Activated CD4-positive, alpha-beta memory T cell treated with anti-CD3 and anti-CD28 coated beads, Interleukin-2, amount 10 ng/mL, durations not matched to agents 7 days and 5 days (primary cell): ENCODE measurements at regions not wholly inside any gene's neighbourhood (a gene's known extent, or its start where the extent isn't known, plus 50 kb on each side); places are given as distances from the start of the nearest gene placed in this dataset.

ENCODE experiments used
- CTCF ChIA-PET: fragments of 350-600 bp; sonication (Branson Sonifier 250); formaldehyde crosslinking; loops from one replicate; lab custom pipeline; 2021; ENCODE audit warnings: antibody characterized with exemption, inconsistent platforms; lab: Charles Lee
- POLR2A ChIA-PET: fragments of 350-600 bp; sonication (Branson Sonifier 250); formaldehyde crosslinking; loops from one replicate; lab custom pipeline; 2021; ENCODE audit warnings: antibody characterized with exemption; lab: Charles Lee
- DNase-seq: peaks from one replicate; pipeline ENCODE4 v3.0.0-alpha.2; 2020
- H3K27ac Mint-ChIP-seq: one replicate; pipeline ENCODE4 v1.8.0; 2021; ENCODE audit warnings: mild to moderate bottlenecking, mixed read lengths
- H3K27me3 Mint-ChIP-seq: one replicate; pipeline ENCODE4 v1.8.0; 2021; ENCODE audit warnings: mixed read lengths
- H3K36me3 Mint-ChIP-seq: one replicate; pipeline ENCODE4 v1.8.0; 2021; ENCODE audit warnings: low read depth, mixed read lengths
- H3K4me1 Mint-ChIP-seq: one replicate; pipeline ENCODE4 v1.8.0; 2021; ENCODE audit warnings: mixed read lengths
- H3K4me3 Mint-ChIP-seq: one replicate; pipeline ENCODE4 v1.8.0; 2021; ENCODE audit warnings: mild to moderate bottlenecking, mixed read lengths
- H3K9me3 Mint-ChIP-seq: one replicate; pipeline ENCODE4 v1.8.0; 2021; ENCODE audit warnings: mixed read lengths

GRCh38 chr12:68445824-68446223, 113.7 kb upstream of the MDM1 start:
- ChIA-PET POLR2A (interaction anchor here (1.8 kb wide), 1 partner anchor 72 kb away, joined by 5 read pairs; no protein-coding TSS in a partner anchor), CTCF (interaction anchor here (1.2 kb wide), 1 partner anchor 10 kb away, joined by 3 read pairs; no protein-coding TSS in a partner anchor)
- Mint-ChIP-seq H3K27ac (no peak overlapping the region), H3K27me3 (no peaks in the 10 kb centered on the region), H3K9me3 (peaks cover 16% of the 10 kb centered on the region), H3K4me1 (peaks cover 72% of the 10 kb centered on the region), H3K36me3 (peaks cover 48% of the 10 kb centered on the region), H3K4me3 (no peak overlapping the region)
- no peak for DNase-seq

- DNase-seq, result no peak
- Mint-ChIP-seq H3K4me3 (no peak overlapping the region), H3K27ac (no peak overlapping the region), H3K27me3 (no peaks in the 10 kb centered on the region), H3K9me3 (peaks cover 16% of the 10 kb centered on the region), H3K4me1 (peaks cover 72% of the 10 kb centered on the region), H3K36me3 (peaks cover 43% of the 10 kb centered on the region)
- POLR2A ChIA-PET, result interaction anchor here (1.8 kb wide), 1 partner anchor 72 kb away, joined by 5 read pairs; no protein-coding TSS in a partner anchor
- CTCF ChIA-PET, result interaction anchor here (0.7 to 1.2 kb wide), 2 partner anchors 9 to 150 kb away, joined by 3 read pairs; no protein-coding TSS in a partner anchor
Measured at GRCh38 chr12:68446384-68446783, 114.2 kb upstream of the MDM1 start.

GRCh38 chr12:68446901-68447796, 115.0 kb upstream of the MDM1 start:
- POLR2A ChIA-PET, result interaction anchor here (1.8 kb wide), 1 partner anchor 73 kb away, joined by 5 read pairs; no protein-coding TSS in a partner anchor
- Mint-ChIP-seq H3K36me3 (peaks cover 38% of the 10 kb centered on the region), H3K9me3 (peaks cover 16% of the 10 kb centered on the region), H3K4me1 (peaks cover 73% of the 10 kb centered on the region), H3K27ac (peak overlapping the region; percentile 16), H3K4me3 (peak overlapping the region; percentile 3), H3K27me3 (no peaks in the 10 kb centered on the region)
- CTCF ChIA-PET, result interaction anchor here (0.7 to 1.2 kb wide), 2 partner anchors 9 to 149 kb away, joined by 3 read pairs; no protein-coding TSS in a partner anchor
- DNase-seq, result no peak

- no peaks in the 10 kb centered on the region for H3K27me3 Mint-ChIP-seq
- peaks cover 16% of the 10 kb centered on the region for H3K9me3 Mint-ChIP-seq
- CTCF ChIA-PET, result interaction anchor here (1.1 kb wide), 1 partner anchor 74 kb away, joined by 3 read pairs; no protein-coding TSS in a partner anchor
- peak overlapping the region; percentile 44 for H3K27ac Mint-ChIP-seq
- POLR2A ChIA-PET, result interaction anchor here (0.8 to 1.8 kb wide), 3 partner anchors 10 to 74 kb away, joined by 3 to 5 read pairs (median 5); no protein-coding TSS in a partner anchor
- peaks cover 32% of the 10 kb centered on the region for H3K36me3 Mint-ChIP-seq
- peaks cover 73% of the 10 kb centered on the region for H3K4me1 Mint-ChIP-seq
- H3K4me3 Mint-ChIP-seq, result no peak overlapping the region
- no peak for DNase-seq
Measured at GRCh38 chr12:68447797-68448260, 115.7 kb upstream of the MDM1 start.

- no peak for DNase-seq
- H3K27me3 Mint-ChIP-seq, result no peaks in the 10 kb centered on the region
- peaks cover 22% of the 10 kb centered on the region for H3K36me3 Mint-ChIP-seq
- peak overlapping the region; percentile 29 for H3K4me3 Mint-ChIP-seq
- ChIA-PET CTCF (interaction anchor here (0.6 to 1.6 kb wide), 5 partner anchors 33 to 287 kb away, joined by 3 to 6 read pairs (median 5); no protein-coding TSS in a partner anchor), POLR2A (interaction anchor here (0.8 to 1.4 kb wide), 6 partner anchors 26 to 164 kb away, joined by 3 to 7 read pairs (median 4); partner anchors contain the start of gene RAP1B)
- peak overlapping the region; percentile 32 for H3K27ac Mint-ChIP-seq
- H3K4me1 Mint-ChIP-seq, result peaks cover 83% of the 10 kb centered on the region
- peaks cover 7% of the 10 kb centered on the region for H3K9me3 Mint-ChIP-seq
Measured at GRCh38 chr12:68449196-68449595, 117.0 kb upstream of the MDM1 start.

- H3K9me3 Mint-ChIP-seq, result no peaks in the 10 kb centered on the region
- no peaks in the 10 kb centered on the region for H3K27me3 Mint-ChIP-seq
- CTCF ChIA-PET, result interaction anchor here (0.8 to 1.4 kb wide), 5 partner anchors 66 to 128 kb away, joined by 3 read pairs; no protein-coding TSS in a partner anchor
Measured at GRCh38 chr12:68450947-68451260, 118.7 kb upstream of the MDM1 start.

GRCh38 chr12:68451261-68452077, 119.3 kb upstream of the MDM1 start:
- CTCF ChIA-PET, result interaction anchor here (0.8 to 1.4 kb wide), 5 partner anchors 67 to 127 kb away, joined by 3 read pairs; no protein-coding TSS in a partner anchor
- H3K36me3 Mint-ChIP-seq, result peaks cover 9% of the 10 kb centered on the region
- POLR2A ChIA-PET, result interaction anchor here (0.7 to 7.7 kb wide), 19 partner anchors 11 to 356 kb away, joined by 3 to 100 read pairs (median 4); partner anchors contain the start of genes MDM1, MDM2, RAP1B and SLC35E3
- H3K27ac Mint-ChIP-seq, result peak overlapping the region; percentile 96
- peaks cover 93% of the 10 kb centered on the region for H3K4me1 Mint-ChIP-seq
- no peaks in the 10 kb centered on the region for H3K27me3 Mint-ChIP-seq
- DNase-seq, result peak; percentile 64
- no peaks in the 10 kb centered on the region for H3K9me3 Mint-ChIP-seq
- H3K4me3 Mint-ChIP-seq, result peak overlapping the region; percentile 67

More at GRCh38 chr12:68450947-68451260, 118.7 kb upstream of the MDM1 start:
- Mint-ChIP-seq H3K4me3 (peak overlapping the region; percentile 67), H3K27ac (peak overlapping the region; percentile 96), H3K36me3 (peaks cover 11% of the 10 kb centered on the region), H3K4me1 (peaks cover 92% of the 10 kb centered on the region)
- POLR2A ChIA-PET, result interaction anchor here (0.7 to 7.7 kb wide), 15 partner anchors 11 to 296 kb away, joined by 3 to 100 read pairs (median 4); partner anchors contain the start of genes MDM1, RAP1B and SLC35E3
- no peak for DNase-seq

GRCh38 chr12:68452078-68452715, 120.0 kb upstream of the MDM1 start:
- no peak for DNase-seq
- Mint-ChIP-seq H3K36me3 (peaks cover 7% of the 10 kb centered on the region), H3K27me3 (no peaks in the 10 kb centered on the region), H3K9me3 (no peaks in the 10 kb centered on the region), H3K4me3 (peak overlapping the region; percentile 67), H3K27ac (peak overlapping the region; percentile 96), H3K4me1 (peaks cover 91% of the 10 kb centered on the region)
- POLR2A ChIA-PET, result interaction anchor here (0.7 to 7.7 kb wide), 10 partner anchors 10 to 355 kb away, joined by 3 to 100 read pairs (median 4); partner anchors contain the start of genes MDM2 and RAP1B
- CTCF ChIA-PET, result interaction anchor here (0.7 to 2.0 kb wide), 2 partner anchors 29 to 140 kb away, joined by 6 to 7 read pairs; no protein-coding TSS in a partner anchor

- H3K27ac Mint-ChIP-seq, result peak overlapping the region; percentile 96
- peaks cover 10% of the 10 kb centered on the region for H3K36me3 Mint-ChIP-seq
- H3K4me1 Mint-ChIP-seq, result peaks cover 86% of the 10 kb centered on the region
- H3K27me3 Mint-ChIP-seq, result no peaks in the 10 kb centered on the region
- ChIA-PET POLR2A (interaction anchor here (1.8 to 7.7 kb wide), 4 partner anchors 9 to 161 kb away, joined by 5 to 100 read pairs (median 6); no protein-coding TSS in a partner anchor), CTCF (interaction anchor here (1.9 to 2.0 kb wide), 2 partner anchors 28 to 95 kb away, joined by 6 to 9 read pairs; no protein-coding TSS in a partner anchor)
- H3K9me3 Mint-ChIP-seq, result no peaks in the 10 kb centered on the region
- no peak for DNase-seq
- no peak overlapping the region for H3K4me3 Mint-ChIP-seq
Measured at GRCh38 chr12:68453278-68453677, 121.1 kb upstream of the MDM1 start.

GRCh38 chr12:68453876-68454275, 121.7 kb upstream of the MDM1 start:
- CTCF ChIA-PET, result interaction anchor here (1.6 to 2.0 kb wide), 3 partner anchors 17 to 96 kb away, joined by 3 to 9 read pairs (median 6); no protein-coding TSS in a partner anchor

GRCh38 chr12:68454892-68455291, 122.7 kb upstream of the MDM1 start:
- no peak for DNase-seq
- Mint-ChIP-seq H3K9me3 (no peaks in the 10 kb centered on the region), H3K4me3 (no peak overlapping the region), H3K4me1 (peaks cover 75% of the 10 kb centered on the region), H3K27me3 (no peaks in the 10 kb centered on the region), H3K27ac (peak overlapping the region; percentile 76), H3K36me3 (peaks cover 4% of the 10 kb centered on the region)
- ChIA-PET POLR2A (interaction anchor here (0.9 to 7.7 kb wide), 7 partner anchors 8 to 159 kb away, joined by 5 to 100 read pairs (median 6); no protein-coding TSS in a partner anchor), CTCF (interaction anchor here (0.6 to 1.9 kb wide), 4 partner anchors 16 to 216 kb away, joined by 3 to 9 read pairs (median 4); no protein-coding TSS in a partner anchor)

More at GRCh38 chr12:68453876-68454275, 121.7 kb upstream of the MDM1 start:
- Mint-ChIP-seq H3K27ac (peak overlapping the region; percentile 96), H3K36me3 (peaks cover 10% of the 10 kb centered on the region), H3K27me3 (no peaks in the 10 kb centered on the region), H3K9me3 (no peaks in the 10 kb centered on the region), H3K4me3 (no peak overlapping the region), H3K4me1 (peaks cover 83% of the 10 kb centered on the region)
- no peak for DNase-seq
- POLR2A ChIA-PET, result interaction anchor here (0.9 to 7.7 kb wide), 6 partner anchors 9 to 160 kb away, joined by 5 to 100 read pairs (median 6); no protein-coding TSS in a partner anchor
